ENCODE measurements at regions not wholly inside any gene's neighbourhood (a gene's known extent, or its start where the extent isn't known, plus 50 kb on each side); places are given as distances from the start of the nearest gene placed in this dataset.

- DNase-seq (ENCODE audit: low spot score), result peak; percentile 65
These were observed 1037.2 kb downstream of the IGSF11 start for GRCh38 chr3:117997201-117998049.

GRCh38 chr3:117998071-117998470 lies 1036.6 kb downstream of the IGSF11 start:
- Histone ChIP-seq H3K9me3 (no peaks in the 10 kb centered on the region), H3K27ac (no peak overlapping the region), H3K27me3 (replicated peaks; ENCODE audit: insufficient read depth) (no peaks in the 10 kb centered on the region), H3K36me3 (no peaks in the 10 kb centered on the region), H3K4me3 (no peak overlapping the region), H3K4me1 (replicated peaks) (no peaks in the 10 kb centered on the region)
- WGBS, result 72% methylated on average over 4 of the region's 4 CpGs
- DNase-seq (ENCODE audit: low spot score), result no peak
- intact Hi-C loops (cut with DNase I), result loop anchor here (10.0 kb wide), 2 partner anchors 1133 to 1223 kb away; no protein-coding TSS in a partner anchor
- TF ChIP-seq CTCF (IDR thresholded peaks at IDR 0.05) (no peak), POLR2A (IDR thresholded peaks at IDR 0.05) (no peak), POLR2AphosphoS5 (IDR thresholded peaks at IDR 0.05) (no peak)

More at GRCh38 chr3:117997201-117998049, 1037.2 kb downstream of the IGSF11 start:
- Histone ChIP-seq H3K9me3 (no peaks in the 10 kb centered on the region), H3K36me3 (no peaks in the 10 kb centered on the region), H3K4me3 (peak overlapping the region; percentile 37 to 47), H3K27me3 (replicated peaks; ENCODE audit: insufficient read depth) (no peaks in the 10 kb centered on the region), H3K4me1 (replicated peaks) (no peaks in the 10 kb centered on the region), H3K27ac (peak overlapping the region in 1 of 2 donors; percentile 26)
- no peak for TF ChIP-seq POLR2A (IDR thresholded peaks at IDR 0.05)
- peak; percentile 43 to 72 (median 62) for TF ChIP-seq CTCF (IDR thresholded peaks at IDR 0.05)
- peak; percentile 26 for TF ChIP-seq POLR2AphosphoS5 (IDR thresholded peaks at IDR 0.05)
- intact Hi-C loops (cut with DNase I), result loop anchor here (10.0 kb wide), 2 partner anchors 1133 to 1223 kb away; no protein-coding TSS in a partner anchor
- WGBS, result 3% methylated on average over 48 of the region's 48 CpGs

GRCh38 chr3:118000219-118000618 lies 1034.4 kb downstream of the IGSF11 start:
- TF ChIP-seq CTCF (IDR thresholded peaks at IDR 0.05) (no peak), POLR2AphosphoS5 (IDR thresholded peaks at IDR 0.05) (no peak), POLR2A (IDR thresholded peaks at IDR 0.05) (no peak)
- Histone ChIP-seq H3K36me3 (no peaks in the 10 kb centered on the region), H3K4me3 (no peak overlapping the region), H3K9me3 (no peaks in the 10 kb centered on the region), H3K27ac (no peak overlapping the region), H3K27me3 (replicated peaks; ENCODE audit: insufficient read depth) (no peaks in the 10 kb centered on the region), H3K4me1 (replicated peaks) (no peaks in the 10 kb centered on the region)
- intact Hi-C loops (cut with DNase I), result no loop called here
- WGBS, result 81% methylated on average over 2 of the region's 2 CpGs
- DNase-seq (ENCODE audit: low spot score), result no peak

- 33% methylated on average over 2 of the region's 2 CpGs for WGBS
- intact Hi-C loops (cut with DNase I), result no loop called here
- Histone ChIP-seq H3K4me1 (replicated peaks) (no peaks in the 10 kb centered on the region), H3K9me3 (no peaks in the 10 kb centered on the region), H3K27me3 (replicated peaks; ENCODE audit: insufficient read depth) (no peaks in the 10 kb centered on the region), H3K36me3 (no peaks in the 10 kb centered on the region), H3K4me3 (no peak overlapping the region), H3K27ac (no peak overlapping the region)
- no peak for TF ChIP-seq CTCF (IDR thresholded peaks at IDR 0.05)
- TF ChIP-seq POLR2A (IDR thresholded peaks at IDR 0.05), result no peak
- TF ChIP-seq POLR2AphosphoS5 (IDR thresholded peaks at IDR 0.05), result no peak
- DNase-seq (ENCODE audit: low spot score), result no peak
These were observed 1033.3 kb downstream of the IGSF11 start for GRCh38 chr3:118001380-118001779.

GRCh38 chr3:118011910-118012309 lies 1022.7 kb downstream of the IGSF11 start:
- H3K9me3 ChIP-seq, result no peaks in the 10 kb centered on the region
- H3K4me3 ChIP-seq, result no peak overlapping the region
- 69% methylated on average over 3 of the region's 3 CpGs for WGBS
- no peaks in the 10 kb centered on the region for H3K27me3 ChIP-seq (replicated peaks; ENCODE audit: insufficient read depth)
- H3K27ac ChIP-seq, result no peak overlapping the region
- no peak for DNase-seq (ENCODE audit: low spot score)
- TF ChIP-seq POLR2AphosphoS5 (IDR thresholded peaks at IDR 0.05) (no peak), POLR2A (IDR thresholded peaks at IDR 0.05) (no peak), CTCF (IDR thresholded peaks at IDR 0.05) (no peak)
- H3K36me3 ChIP-seq, result no peaks in the 10 kb centered on the region
- intact Hi-C loops (cut with DNase I), result no loop called here
- H3K4me1 ChIP-seq (replicated peaks), result no peaks in the 10 kb centered on the region

Measured in prostate gland (tissue), 2 donors.